Activated T-helper 1 cell treated with anti-CD3 and anti-CD28 coated beads, Interleukin-12 subunit alpha, Interleukin-12 subunit beta, Interleukin-2, Interleukin-4 antibody, amounts not matched to agents 30 ng/mL and 10 ng/mL and 1 ng/mL, durations not matched to agents 14 hours and 24 hours and 36 hours (primary cell): ENCODE measurements at regions not wholly inside any gene's neighbourhood (a gene's known extent, or its start where the extent isn't known, plus 50 kb on each side); places are given as distances from the start of the nearest gene placed in this dataset.
"Not testable (repeated sequence)": the region's sequence is repeated elsewhere in the genome, so short reads cannot be mapped to it uniquely, and the experiment has no call there.

Experiments used
- DNase-seq: peaks from one replicate; pipeline ENCODE4 v3.0.0; 2021; ENCODE audit warnings: low spot score
- H3K27ac Mint-ChIP-seq: one replicate; pipeline ENCODE4 v1.8.0; 2021; ENCODE audit warnings: mild to moderate bottlenecking, mixed read lengths
- H3K27me3 Mint-ChIP-seq: one replicate; pipeline ENCODE4 v1.8.0; 2022; ENCODE audit warnings: mild to moderate bottlenecking, moderate library complexity, mixed read lengths; ENCODE audit not compliant: insufficient read depth
- H3K36me3 Mint-ChIP-seq: one replicate; pipeline ENCODE4 v1.8.0; 2021; ENCODE audit warnings: low read depth, mixed read lengths
- H3K4me1 Mint-ChIP-seq: one replicate; pipeline ENCODE4 v1.8.0; 2021; ENCODE audit warnings: low read depth, mixed read lengths
- H3K4me3 Mint-ChIP-seq: one replicate; pipeline ENCODE4 v1.8.0; 2021; ENCODE audit warnings: mild to moderate bottlenecking, moderate library complexity, mixed read lengths
- H3K9me3 Mint-ChIP-seq: one replicate; pipeline ENCODE4 v1.8.0; 2021; ENCODE audit warnings: mixed read lengths
- intact Hi-C: fragments of 100-400 bp; cut with micrococcal nuclease; formaldehyde crosslinking; loops from one replicate; pipeline ENCODE4 v1.15.1; 2024

DNA sequence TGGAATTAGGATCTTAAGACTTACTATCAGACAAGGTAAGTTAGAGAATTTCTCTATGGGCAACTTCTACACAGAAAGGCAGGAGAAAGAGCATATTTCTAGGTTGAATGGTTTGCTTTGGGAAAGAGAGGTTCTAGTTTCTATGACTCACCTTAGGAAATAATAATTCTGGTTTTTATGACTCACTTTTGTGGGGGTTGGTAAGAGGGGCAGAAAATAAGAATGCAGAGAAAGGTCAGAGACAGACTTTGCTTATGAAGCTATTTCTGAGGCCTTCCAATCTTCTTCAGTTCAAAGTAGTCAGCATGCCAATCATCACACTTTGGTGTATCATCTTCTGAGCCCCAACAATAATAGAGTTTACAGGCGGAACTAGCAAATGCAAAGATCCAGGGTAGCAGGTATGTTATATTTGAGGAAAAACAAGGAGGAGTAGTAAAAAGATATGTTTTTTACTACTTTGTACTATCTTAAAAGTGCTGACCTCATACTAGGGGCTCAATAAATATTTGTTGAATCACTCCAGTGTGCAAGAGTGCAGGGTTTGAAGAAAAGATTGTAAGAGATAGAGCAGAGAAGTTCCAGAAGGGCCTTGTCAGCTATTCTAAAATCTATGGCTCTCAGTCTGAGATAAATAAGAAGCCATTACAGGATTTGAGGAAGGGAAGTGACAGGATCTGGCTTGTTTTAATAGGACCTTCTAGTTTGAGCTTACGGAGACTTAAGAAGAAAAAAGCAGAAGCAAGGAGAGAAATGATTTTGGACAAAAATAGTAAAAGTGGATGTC is 56.7 kb upstream of the LRFN5 start:
- Mint-ChIP-seq H3K9me3 (no peaks in the 10 kb centered on the region), H3K27ac (no peak overlapping the region), H3K27me3 (no peaks in the 10 kb centered on the region), H3K4me3 (no peak overlapping the region), H3K4me1 (no peaks in the 10 kb centered on the region), H3K36me3 (no peaks in the 10 kb centered on the region)
- no peak for DNase-seq
- intact Hi-C loops, result no loop called here

DNA sequence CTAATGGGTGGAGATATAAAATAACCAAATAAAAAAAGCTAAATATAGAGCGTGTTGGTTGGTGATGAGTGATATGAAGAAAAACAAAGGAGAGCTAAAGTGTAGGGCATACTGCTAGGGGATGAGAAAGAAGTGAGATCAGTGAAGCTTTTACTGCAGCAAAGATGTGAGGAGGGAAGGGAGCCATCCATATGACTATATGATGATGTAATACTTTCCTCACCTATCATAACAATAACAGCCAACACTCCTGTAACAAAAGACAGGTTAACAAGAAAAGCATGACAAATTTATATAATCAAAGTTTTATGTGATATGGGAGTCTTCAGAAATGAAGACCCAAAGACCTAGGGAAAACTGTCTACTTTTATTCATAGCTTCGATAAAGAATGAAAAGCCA is 57.4 kb upstream of the LRFN5 start:
- Mint-ChIP-seq H3K27ac (no peak overlapping the region), H3K27me3 (no peaks in the 10 kb centered on the region)
- intact Hi-C loops, result no loop called here

DNA sequence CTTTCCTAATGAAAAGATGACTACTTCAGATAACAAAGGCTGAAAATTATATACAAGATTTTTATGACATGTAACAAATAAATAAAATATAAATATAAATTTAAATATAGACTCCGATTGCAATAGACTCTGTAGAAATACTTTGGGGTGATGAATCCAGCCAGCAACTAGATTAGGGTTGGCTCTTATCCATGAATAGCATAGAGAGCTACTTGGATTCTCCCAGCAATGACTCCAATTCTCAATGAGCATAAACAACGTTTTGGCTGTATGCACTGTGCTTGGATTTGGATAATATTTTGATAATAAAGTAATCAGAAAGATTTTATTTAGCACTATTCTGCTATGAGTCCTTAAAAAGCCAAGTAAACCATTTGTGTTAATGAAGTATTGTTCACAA is 58.0 kb upstream of the LRFN5 start:
- Mint-ChIP-seq H3K27me3 (no peaks in the 10 kb centered on the region), H3K36me3 (no peaks in the 10 kb centered on the region), H3K9me3 (no peaks in the 10 kb centered on the region), H3K27ac (no peak overlapping the region), H3K4me3 (no peak overlapping the region), H3K4me1 (no peaks in the 10 kb centered on the region)
- DNase-seq, result no peak
- intact Hi-C loops, result no loop called here

More for the DNA sequence above, 57.4 kb upstream of the LRFN5 start:
- H3K4me3 Mint-ChIP-seq, result no peak overlapping the region
- no peak for DNase-seq
- H3K4me1 Mint-ChIP-seq, result no peaks in the 10 kb centered on the region
- no peaks in the 10 kb centered on the region for H3K9me3 Mint-ChIP-seq
- H3K36me3 Mint-ChIP-seq, result no peaks in the 10 kb centered on the region

DNA sequence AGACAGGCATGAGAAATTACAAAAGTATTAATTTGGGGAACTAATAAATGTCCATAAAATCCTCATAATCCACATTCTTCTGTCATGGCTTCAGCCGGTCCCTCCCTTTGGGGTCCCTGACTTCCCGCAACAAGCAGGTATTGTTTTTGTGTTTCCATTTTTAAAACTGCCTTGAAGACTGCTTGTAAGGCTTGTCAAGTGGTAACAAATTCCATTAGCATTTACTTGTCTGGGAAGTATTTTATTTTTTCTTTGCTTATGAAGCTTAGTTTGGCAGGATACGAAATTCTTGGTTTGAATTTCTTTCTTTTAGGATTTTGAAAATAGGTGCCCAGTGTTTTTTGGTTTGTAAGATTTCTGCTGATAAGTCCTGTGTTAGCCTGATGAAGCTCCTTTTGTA is 65.3 kb upstream of the LRFN5 start:
- H3K36me3 Mint-ChIP-seq, result no peaks in the 10 kb centered on the region
- intact Hi-C loops, result no loop called here
- no peak for DNase-seq
- H3K4me3 Mint-ChIP-seq, result no peak overlapping the region
- no peaks in the 10 kb centered on the region for H3K27me3 Mint-ChIP-seq
- peaks cover 13% of the 10 kb centered on the region for H3K9me3 Mint-ChIP-seq
- H3K4me1 Mint-ChIP-seq, result no peaks in the 10 kb centered on the region
- no peak overlapping the region for H3K27ac Mint-ChIP-seq

DNA sequence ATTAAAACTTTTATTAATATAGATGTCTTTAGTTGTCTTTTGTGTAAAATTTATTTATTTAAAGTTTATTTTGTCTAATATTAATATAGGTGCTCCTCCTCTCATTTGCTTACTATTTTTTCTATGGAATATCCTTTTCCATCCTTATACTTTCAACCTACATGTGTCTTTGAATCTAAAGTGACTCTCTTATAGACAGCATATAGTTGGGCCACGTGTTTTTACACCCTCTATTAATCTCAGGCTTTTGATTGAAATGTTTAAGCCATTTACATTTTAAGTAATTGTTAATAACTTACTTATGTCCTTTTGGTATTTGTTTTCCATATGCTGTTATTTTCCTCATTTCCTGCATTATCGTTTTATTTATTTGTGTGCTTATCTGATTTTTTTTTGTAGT is 74.4 kb upstream of the LRFN5 start:
- Mint-ChIP-seq H3K36me3 (no peaks in the 10 kb centered on the region), H3K27ac (no peak overlapping the region), H3K9me3 (no peaks in the 10 kb centered on the region), H3K4me3 (no peak overlapping the region), H3K4me1 (no peaks in the 10 kb centered on the region), H3K27me3 (no peaks in the 10 kb centered on the region)
- intact Hi-C loops, result no loop called here
- DNase-seq, result no peak

DNA sequence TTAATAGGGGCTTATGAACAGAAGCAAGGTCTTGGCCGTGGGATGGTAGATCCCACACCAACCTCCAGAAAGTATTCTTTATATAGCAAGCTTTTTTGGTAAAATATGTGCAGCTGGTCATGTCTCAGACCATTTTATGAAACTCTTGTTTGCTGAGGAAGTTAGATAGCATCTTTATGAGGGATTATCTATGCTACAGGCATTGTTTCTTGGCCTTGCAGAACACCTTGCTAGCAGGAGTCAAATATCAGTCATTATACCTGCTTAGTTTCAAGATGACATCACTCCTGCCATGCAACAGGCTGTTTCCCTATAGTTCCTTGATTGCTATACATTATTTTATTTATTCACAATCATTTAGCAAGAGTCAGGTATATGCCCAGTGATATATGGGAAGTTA is 84.8 kb upstream of the LRFN5 start:
- no peak overlapping the region for H3K4me3 Mint-ChIP-seq
- H3K27me3 Mint-ChIP-seq, result no peaks in the 10 kb centered on the region
- no peak for DNase-seq
- no peak overlapping the region for H3K27ac Mint-ChIP-seq
- intact Hi-C loops, result no loop called here
- peaks cover 36% of the 10 kb centered on the region for H3K9me3 Mint-ChIP-seq
- H3K36me3 Mint-ChIP-seq, result no peaks in the 10 kb centered on the region
- H3K4me1 Mint-ChIP-seq, result no peaks in the 10 kb centered on the region

DNA sequence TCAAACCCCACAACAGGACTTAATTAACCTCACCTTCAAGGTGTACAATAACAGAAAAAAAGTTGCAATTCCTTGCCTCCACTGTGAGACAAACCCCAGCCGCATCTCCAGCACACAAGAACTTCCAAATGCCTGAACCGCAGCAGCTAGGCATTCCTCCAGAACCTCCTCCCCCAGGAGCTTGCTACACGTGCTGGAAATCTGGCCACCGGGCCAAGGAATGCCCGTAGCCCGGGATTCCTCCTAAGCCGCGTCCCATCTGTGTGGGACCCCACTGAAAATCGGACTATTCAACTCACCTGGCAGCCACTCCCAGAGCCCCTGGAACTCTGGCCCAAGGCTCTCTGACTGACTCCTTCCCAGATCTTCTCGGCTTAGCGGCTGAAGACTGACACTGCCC is 88.6 kb upstream of the LRFN5 start:
- H3K27ac Mint-ChIP-seq, H3K4me3 Mint-ChIP-seq, H3K36me3 Mint-ChIP-seq, intact Hi-C loops, H3K4me1 Mint-ChIP-seq, H3K27me3 Mint-ChIP-seq, DNase-seq: not testable (repeated sequence)
- peaks cover 26% of the 10 kb centered on the region for H3K9me3 Mint-ChIP-seq

DNA sequence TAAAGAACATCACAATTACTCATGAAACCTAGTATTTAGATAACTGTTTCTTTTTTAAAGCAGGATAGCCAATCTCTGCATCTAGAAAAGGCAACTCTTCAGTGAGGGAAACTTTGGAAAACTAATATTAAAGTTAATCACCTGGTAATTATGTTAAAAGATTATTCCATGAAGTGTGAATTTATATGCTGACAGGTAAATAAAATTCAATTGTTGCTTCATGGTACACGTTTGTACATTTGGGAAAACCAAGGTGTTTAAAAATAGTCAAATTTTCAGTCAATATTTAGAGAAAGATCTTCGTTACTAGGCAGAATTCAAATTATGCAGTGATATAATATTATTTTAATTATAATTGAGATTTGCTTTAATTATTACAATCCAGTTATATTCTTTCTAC is 100.1 kb upstream of the LRFN5 start:
- no peak for DNase-seq
- H3K4me3 Mint-ChIP-seq, result no peak overlapping the region
- H3K36me3 Mint-ChIP-seq, result no peaks in the 10 kb centered on the region
- no peaks in the 10 kb centered on the region for H3K27me3 Mint-ChIP-seq
- no peak overlapping the region for H3K27ac Mint-ChIP-seq
- intact Hi-C loops, result no loop called here
- H3K9me3 Mint-ChIP-seq, result no peaks in the 10 kb centered on the region
- H3K4me1 Mint-ChIP-seq, result no peaks in the 10 kb centered on the region

DNA sequence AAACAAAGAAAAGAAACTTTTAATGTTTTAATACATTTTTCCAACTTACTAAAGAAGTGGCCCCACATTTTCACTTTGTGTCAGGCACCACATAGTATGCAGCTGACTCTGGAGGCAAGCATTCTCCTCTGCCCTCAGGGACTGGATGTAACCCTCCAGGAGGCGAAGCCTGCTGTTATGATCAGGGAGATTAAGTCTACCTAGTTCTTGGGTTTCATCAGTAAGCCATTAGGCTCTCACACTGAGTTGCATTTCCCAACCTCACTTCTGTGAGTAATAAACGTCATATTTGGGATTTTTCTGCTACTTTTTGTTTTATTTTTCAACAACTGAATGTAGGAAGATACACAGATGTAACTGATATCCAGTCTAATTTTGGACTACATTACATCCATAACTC is 101.2 kb upstream of the LRFN5 start:
- no peaks in the 10 kb centered on the region for H3K36me3 Mint-ChIP-seq
- no peaks in the 10 kb centered on the region for H3K9me3 Mint-ChIP-seq
- H3K27ac Mint-ChIP-seq, result no peak overlapping the region
- no peak for DNase-seq
- intact Hi-C loops, result no loop called here
- H3K4me3 Mint-ChIP-seq, result no peak overlapping the region
- H3K4me1 Mint-ChIP-seq, result no peaks in the 10 kb centered on the region
- H3K27me3 Mint-ChIP-seq, result no peaks in the 10 kb centered on the region

DNA sequence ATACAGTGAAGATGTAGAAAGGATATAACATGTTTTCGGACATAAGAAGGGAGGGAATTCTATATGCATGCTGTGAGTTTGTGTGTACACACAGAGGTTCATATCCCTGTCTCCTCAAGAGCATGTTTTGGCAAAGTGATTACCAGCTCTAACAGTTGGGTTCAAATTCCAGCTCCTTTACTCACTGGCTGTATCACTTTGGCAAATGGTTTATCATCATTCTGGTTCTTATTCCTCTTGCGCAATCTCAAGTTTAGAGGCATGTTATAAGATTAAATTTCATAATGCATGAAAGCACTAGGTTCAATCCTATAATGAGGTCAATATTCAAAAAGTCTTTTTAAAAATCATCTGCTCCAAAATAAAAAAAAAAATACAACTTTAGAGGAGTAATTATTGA is 107.7 kb upstream of the LRFN5 start:
- Mint-ChIP-seq H3K36me3 (no peaks in the 10 kb centered on the region), H3K27me3 (no peaks in the 10 kb centered on the region), H3K9me3 (peaks cover 2% of the 10 kb centered on the region), H3K27ac (no peak overlapping the region), H3K4me1 (no peaks in the 10 kb centered on the region), H3K4me3 (no peak overlapping the region)
- intact Hi-C loops, result no loop called here
- no peak for DNase-seq

DNA sequence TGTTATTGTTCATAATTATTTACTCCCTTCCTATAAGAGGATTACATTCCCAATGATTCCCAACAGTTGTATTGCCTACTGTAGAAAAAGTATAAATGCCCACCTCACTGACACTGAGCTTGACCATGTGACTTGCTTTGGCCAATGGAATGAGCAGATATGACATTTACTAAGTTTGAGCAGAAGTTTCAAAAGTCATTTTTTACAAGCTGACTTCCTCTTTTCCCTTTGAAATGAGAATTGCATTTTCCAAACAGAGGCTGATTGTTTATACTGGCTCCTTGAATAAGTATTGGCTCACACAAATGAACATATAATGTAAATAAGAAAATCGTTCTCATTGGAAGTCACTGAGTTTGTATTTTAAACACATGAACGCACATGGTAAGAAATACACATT is 116.4 kb upstream of the LRFN5 start:
- no peak for DNase-seq
- Mint-ChIP-seq H3K27ac (no peak overlapping the region), H3K27me3 (no peaks in the 10 kb centered on the region), H3K36me3 (no peaks in the 10 kb centered on the region), H3K4me1 (no peaks in the 10 kb centered on the region), H3K9me3 (peaks cover 12% of the 10 kb centered on the region), H3K4me3 (no peak overlapping the region)
- intact Hi-C loops, result no loop called here

DNA sequence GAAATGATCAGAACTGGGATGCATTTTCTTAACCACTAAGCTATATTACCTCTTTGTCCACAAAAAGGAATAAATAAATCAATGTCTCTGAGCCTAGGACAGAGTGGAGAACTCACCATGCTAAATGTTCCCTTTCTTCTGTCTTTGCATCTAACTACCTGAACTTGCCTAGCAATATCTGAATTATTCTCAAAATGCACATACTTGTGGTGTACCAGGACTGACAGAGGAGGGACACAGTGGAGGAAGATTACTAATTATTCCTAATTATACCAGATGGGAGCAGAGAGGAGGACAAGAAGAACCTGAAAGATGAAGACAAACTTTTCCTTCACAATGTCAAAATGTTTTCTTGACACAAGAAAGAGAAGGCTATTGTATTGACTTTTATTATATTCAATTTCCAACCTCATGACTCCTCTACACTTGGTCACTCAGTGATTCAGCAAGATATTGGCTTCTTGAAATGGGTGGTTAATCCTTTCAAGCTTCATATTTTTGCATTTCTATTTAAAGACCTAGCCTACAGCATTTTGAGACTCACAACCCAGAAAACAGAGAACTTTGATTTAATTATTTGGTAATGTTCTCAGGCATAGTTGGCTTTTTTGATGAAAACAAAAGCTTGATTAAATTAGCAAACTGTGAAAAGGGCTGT is 117.2 kb upstream of the LRFN5 start:
- Mint-ChIP-seq H3K9me3 (peaks cover 12% of the 10 kb centered on the region), H3K4me1 (no peaks in the 10 kb centered on the region), H3K27ac (no peak overlapping the region), H3K27me3 (no peaks in the 10 kb centered on the region), H3K4me3 (no peak overlapping the region), H3K36me3 (no peaks in the 10 kb centered on the region)
- no peak for DNase-seq
- intact Hi-C loops, result no loop called here

DNA sequence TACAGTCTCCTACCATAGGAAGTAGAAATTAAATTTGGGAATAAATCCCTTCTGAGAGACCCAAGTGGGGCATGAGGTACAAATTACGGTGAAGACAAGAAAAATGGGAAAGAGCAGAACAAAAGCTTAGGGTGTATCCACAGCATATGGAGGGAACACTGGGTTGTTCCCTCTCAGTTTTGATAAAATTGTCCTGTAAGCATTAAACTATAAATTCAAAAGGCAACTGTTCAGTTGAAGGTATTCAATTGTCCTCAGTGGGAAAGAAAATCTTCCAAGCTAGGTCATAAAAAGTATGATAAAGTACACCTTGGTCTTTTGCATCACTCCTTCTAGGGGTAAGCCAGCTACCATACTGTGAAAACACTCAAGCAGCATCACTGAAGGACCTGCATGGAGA is 118.3 kb upstream of the LRFN5 start:
- Mint-ChIP-seq H3K4me1 (no peaks in the 10 kb centered on the region), H3K4me3 (no peak overlapping the region), H3K9me3 (peaks cover 6% of the 10 kb centered on the region), H3K27me3 (no peaks in the 10 kb centered on the region), H3K36me3 (no peaks in the 10 kb centered on the region), H3K27ac (no peak overlapping the region)
- intact Hi-C loops, result no loop called here
- DNase-seq, result no peak

DNA sequence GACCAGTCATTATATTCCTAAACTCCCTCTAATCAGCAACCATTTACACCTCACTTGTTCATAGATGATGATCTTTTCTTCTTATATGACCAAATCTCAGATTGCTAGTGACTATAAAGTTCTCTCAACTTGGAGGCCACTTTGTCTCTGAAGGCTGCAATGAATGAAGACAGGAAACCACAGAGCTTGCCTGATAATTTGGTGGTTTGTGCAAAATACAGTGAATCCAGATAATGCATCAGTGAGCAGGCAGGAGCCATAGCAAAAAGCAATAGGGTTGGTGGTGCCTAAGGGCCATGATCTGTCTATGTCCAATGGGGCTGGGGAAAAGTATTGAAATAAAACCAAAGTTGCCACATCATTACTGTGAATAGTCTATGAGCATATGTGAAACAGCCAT is 123.8 kb upstream of the LRFN5 start:
- H3K9me3 Mint-ChIP-seq, result no peaks in the 10 kb centered on the region
- H3K27ac Mint-ChIP-seq, result no peak overlapping the region
- no peaks in the 10 kb centered on the region for H3K36me3 Mint-ChIP-seq
- H3K4me3 Mint-ChIP-seq, result no peak overlapping the region
- H3K27me3 Mint-ChIP-seq, result no peaks in the 10 kb centered on the region
- DNase-seq, result no peak
- intact Hi-C loops, result no loop called here
- H3K4me1 Mint-ChIP-seq, result no peaks in the 10 kb centered on the region
